HS-5 (cell line): ENCODE measurements at regions not wholly inside any gene's neighbourhood (a gene's known extent, or its start where the extent isn't known, plus 50 kb on each side); places are given as distances from the start of the nearest gene placed in this dataset.
"Not testable (repeated sequence)": the region's sequence is repeated elsewhere in the genome, so short reads cannot be mapped to it uniquely, and the experiment has no call there.

Experiments
- DNase-seq: peaks from one replicate; pipeline ENCODE4 v3.0.0-alpha.2; 2012; ENCODE audit warnings: low read depth

- no peak for DNase-seq
Observed at GRCh38 chr1:186775881-186776560, 52.7 kb upstream of the PLA2G4A start.

GRCh38 chr1:186775036-186775435 lies 53.7 kb upstream of the PLA2G4A start:
- no peak for DNase-seq

- DNase-seq, result no peak
Observed at GRCh38 chr1:186772228-186772627, 56.5 kb upstream of the PLA2G4A start.

GRCh38 chr1:186770421-186770820 lies 58.3 kb upstream of the PLA2G4A start:
- DNase-seq, result no peak

GRCh38 chr1:186768906-186769305 lies 59.8 kb upstream of the PLA2G4A start:
- no peak for DNase-seq

- DNase-seq, result no peak
Observed at GRCh38 chr1:186765446-186765845, 63.3 kb upstream of the PLA2G4A start.

- DNase-seq, result no peak
Observed at GRCh38 chr1:186763107-186763506, 65.6 kb upstream of the PLA2G4A start.

- DNase-seq, result no peak
Observed at GRCh38 chr1:186762653-186763052, 66.1 kb upstream of the PLA2G4A start.

GRCh38 chr1:186761358-186761757 lies 67.4 kb upstream of the PLA2G4A start:
- no peak for DNase-seq

GRCh38 chr1:186760446-186760845 lies 68.3 kb upstream of the PLA2G4A start:
- DNase-seq, result no peak

GRCh38 chr1:186758896-186759606 lies 69.7 kb upstream of the PLA2G4A start:
- not testable (repeated sequence) for DNase-seq

GRCh38 chr1:186757851-186758250 lies 70.9 kb upstream of the PLA2G4A start:
- no peak for DNase-seq

GRCh38 chr1:186754542-186755145 lies 74.1 kb upstream of the PLA2G4A start:
- no peak for DNase-seq

GRCh38 chr1:186753241-186753640 lies 73.0 kb upstream of the PTGS2 start:
- no peak for DNase-seq

- DNase-seq, result peak; percentile 52
Observed at GRCh38 chr1:186750257-186750656, 70.0 kb upstream of the PTGS2 start.

- no peak for DNase-seq
Observed at GRCh38 chr1:186749820-186750219, 69.6 kb upstream of the PTGS2 start.

- no peak for DNase-seq
Observed at GRCh38 chr1:186747661-186748060, 67.4 kb upstream of the PTGS2 start.

- DNase-seq, result no peak
Observed at GRCh38 chr1:186745531-186746146, 65.4 kb upstream of the PTGS2 start.

- no peak for DNase-seq
Observed at GRCh38 chr1:186741640-186742039, 61.4 kb upstream of the PTGS2 start.

GRCh38 chr1:186740324-186740723 lies 60.1 kb upstream of the PTGS2 start:
- DNase-seq, result no peak

GRCh38 chr1:186739515-186739914 lies 59.3 kb upstream of the PTGS2 start:
- no peak for DNase-seq

GRCh38 chr1:186738926-186739325 lies 58.7 kb upstream of the PTGS2 start:
- DNase-seq, result no peak
